HEK293T (cell line): ENCODE measurements at regions not wholly inside any gene's neighbourhood (a gene's known extent, or its start where the extent isn't known, plus 50 kb on each side); places are given as distances from the start of the nearest gene placed in this dataset.

Experiments used
- ELF4 ChIP-seq: fragments of 450-650 bp; IDR thresholded peaks from 2 replicates; pipeline ENCODE4 v1.6.1; 2017; ENCODE audit warnings: antibody characterized with exemption
- L3MBTL2 ChIP-seq: fragments of 450-650 bp; conservative IDR thresholded peaks from 2 replicates; pipeline ENCODE4 v1.6.1; 2016; ENCODE audit warnings: mild to moderate bottlenecking

DNA sequence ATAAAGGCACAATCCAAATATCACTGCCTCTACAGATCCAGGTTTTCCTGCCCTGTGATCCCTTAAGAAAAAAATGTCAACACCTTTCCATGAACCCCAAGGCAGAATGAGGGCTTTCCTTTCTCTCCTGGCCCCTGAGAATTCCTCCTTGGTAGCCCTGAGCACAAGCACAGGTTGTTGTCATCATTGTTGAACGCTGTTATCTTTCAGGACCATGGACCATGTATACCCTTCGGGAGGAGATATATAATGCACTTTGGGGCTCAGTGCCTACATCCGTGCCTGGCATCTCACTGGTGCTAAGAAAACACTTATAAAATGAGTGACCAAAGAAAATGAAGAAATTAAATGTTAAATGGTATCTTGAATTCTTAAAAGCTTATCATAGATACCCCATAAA is 296.2 kb downstream of the SETD4 start:
- TF ChIP-seq L3MBTL2 (no peak), ELF4 (no peak)
